Activated CD4-positive, alpha-beta T cell treated with anti-CD3 and anti-CD28 coated beads for 24 hours (primary cell): ENCODE measurements at regions not wholly inside any gene's neighbourhood (a gene's known extent, or its start where the extent isn't known, plus 50 kb on each side); places are given as distances from the start of the nearest gene placed in this dataset.

Source experiments
- DNase-seq, 2 donors: peaks; one replicate each; pipeline ENCODE4 v3.0.0-alpha.2; 2020; ENCODE audit warnings: low read depth in 2 of 2

DNA sequence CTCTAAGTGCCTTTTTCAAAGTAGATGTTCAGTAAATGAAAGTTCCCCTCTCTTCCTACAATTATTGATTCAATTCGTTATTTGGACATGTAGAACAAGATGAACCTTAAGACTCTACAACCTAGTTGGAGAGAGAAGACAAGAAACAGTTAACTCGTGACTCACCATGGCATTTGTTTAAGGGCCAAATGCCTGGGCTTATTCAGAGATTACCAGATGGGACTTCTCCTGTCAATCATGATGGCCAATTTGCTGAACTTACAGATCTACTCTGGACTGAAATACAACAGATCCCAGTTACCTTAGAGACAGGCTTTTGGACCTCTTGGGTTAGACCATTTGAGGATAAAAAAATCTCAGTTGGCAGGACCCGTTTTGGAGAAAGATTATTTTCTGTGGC lies 93.5 kb downstream of the C1orf94 start:
- no peak for DNase-seq

DNA sequence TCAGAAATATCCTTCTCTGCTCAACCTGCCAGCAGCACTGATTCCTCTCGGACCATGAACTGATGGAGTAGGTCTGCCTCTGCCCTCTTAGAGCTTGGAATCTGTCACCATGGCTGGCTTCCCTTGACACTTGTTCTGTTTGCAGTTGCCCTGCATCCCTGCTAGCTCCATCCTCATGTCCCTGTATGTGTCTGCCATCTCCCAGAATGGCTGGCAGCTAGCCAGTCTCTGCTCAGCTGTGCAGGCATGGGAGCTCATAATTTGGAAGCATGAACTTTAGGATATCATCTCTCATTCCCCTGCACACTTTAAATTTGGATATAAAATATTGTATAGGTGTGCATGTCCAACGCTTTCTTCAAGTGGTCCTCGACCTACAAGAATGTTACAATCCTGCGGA lies 95.4 kb downstream of the C1orf94 start:
- no peak for DNase-seq

DNA sequence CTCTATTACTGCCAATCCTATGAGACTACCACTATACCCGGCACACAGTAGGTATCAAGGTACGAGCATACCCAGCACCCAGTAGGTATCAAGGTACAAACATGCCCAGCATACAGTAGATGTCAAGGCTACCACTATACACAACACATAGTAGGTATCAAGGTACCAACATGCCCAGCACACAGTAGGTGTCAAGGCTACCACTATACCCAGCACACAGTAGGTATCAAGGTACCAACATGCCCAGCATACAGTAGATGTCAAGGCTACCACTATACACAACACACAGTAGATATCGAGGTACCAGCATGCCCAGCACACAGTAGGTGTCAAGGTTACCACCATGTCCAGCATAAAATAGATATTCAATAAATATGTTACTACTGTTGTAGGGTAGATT lies 98.4 kb downstream of the C1orf94 start:
- no peak for DNase-seq

DNA sequence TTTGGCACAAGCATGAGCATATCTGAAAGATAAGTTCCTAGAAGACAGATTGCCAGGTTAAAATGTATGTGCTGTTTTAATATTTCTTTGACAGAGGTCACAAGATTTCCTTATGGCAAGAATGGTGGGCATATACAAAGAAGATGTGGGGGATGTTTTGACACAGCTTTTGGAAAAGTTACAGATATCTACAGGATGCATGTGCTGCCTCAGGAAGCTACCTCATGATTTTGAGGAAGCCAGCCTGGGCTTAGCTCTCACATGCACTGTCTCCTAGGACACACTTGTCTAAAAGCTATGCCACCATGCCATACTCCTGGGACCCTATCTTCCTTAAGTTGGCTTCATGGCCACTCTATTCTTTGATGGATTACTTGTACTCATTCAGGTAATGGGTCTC lies 99.9 kb downstream of the C1orf94 start:
- DNase-seq, result no peak

DNA sequence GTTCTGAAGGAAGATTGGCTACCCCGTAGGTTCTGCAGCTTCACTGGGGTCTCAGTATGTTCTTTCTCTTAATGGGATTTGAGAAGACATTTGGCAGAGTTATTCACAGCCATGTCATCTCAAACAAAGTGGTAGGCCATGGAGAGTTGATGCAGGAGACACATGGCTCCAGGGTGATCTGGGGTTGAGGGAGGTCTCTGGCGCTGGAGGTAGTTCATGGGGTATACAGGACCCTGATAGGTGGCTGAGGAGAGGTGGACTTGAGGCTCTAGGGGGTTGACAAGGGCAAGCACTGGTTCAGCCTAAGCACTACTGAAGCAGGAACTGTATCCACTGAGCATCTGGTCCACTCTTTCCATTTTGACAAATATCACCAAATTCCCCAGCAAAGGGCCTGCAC lies 100.4 kb downstream of the C1orf94 start:
- no peak for DNase-seq

DNA sequence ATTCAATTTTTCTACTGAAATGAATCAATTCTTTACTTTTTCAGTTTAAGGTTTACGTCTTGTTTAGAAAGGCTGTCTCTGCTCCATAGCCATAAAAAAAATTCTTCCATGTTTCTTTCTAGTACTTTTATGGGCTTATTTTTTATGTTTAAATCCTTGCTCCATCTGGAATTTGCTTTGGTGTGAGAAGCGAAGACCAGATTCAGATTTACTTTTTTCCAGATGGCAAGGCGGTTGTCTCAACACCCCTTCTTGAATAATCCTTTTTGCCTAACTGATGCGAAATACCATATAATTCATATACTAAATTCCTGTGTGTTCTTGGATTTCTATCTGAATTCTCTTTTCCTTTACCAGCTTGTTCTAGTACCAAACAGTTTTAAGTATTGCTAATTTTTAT lies 101.5 kb downstream of the C1orf94 start:
- no peak for DNase-seq

DNA sequence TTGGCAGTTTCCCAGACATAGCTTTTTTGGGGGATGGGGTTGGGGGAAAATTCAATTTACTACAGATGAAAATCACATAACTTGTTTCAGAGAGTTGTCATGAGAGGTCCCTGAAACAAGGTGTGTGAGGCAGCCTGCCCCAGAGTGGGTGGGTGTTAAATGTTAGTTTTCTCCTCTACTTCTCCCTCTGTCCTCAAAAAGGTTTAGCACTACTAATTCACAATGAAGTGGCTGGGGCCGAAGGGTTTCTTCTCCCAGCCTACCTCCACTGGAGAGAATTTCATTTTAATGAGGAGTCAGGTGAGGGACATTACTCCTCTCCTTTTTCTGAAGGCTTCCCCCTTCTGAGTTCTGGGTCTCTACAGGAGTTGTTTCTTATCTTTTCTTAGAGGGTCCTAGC lies 103.3 kb downstream of the C1orf94 start:
- no peak for DNase-seq

DNA sequence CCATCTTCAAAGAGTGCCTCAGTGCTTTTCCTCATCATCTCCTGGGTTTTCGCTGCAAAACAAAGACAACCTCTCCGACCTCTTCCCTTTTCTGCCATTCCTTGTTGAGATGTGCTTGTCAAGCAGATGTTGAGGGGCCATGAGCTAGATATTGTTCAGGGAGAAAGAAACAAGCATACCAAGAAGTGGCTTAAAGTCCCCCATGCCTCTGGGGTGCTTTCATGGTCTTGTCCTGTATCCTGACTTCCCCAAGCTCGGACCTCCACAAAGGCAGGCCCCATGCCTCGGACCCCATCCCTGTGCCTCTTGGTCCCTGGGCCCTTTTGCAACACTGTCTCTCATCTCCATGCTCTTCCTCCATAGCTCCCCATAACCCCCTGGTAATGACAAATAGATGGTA lies 103.8 kb downstream of the C1orf94 start:
- no peak for DNase-seq

DNA sequence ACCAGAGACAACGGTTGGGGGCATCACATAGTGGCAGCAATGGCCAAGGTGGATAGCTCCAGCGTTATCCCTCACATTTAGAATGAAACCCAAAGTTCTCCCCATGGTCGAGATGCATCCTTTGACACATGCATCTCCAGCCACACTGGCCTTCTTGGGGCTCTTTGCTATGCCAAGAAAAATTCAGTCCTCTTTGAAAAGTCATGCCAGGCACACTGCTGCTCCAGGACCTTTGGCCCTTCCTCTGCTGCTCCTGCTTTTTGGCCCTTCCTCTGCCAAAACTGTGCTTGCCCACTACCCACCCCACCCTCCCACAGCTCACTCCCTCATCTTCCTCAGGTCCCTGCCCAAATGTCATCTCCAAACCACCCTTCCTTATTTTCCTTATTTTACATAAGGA lies 106.4 kb downstream of the C1orf94 start:
- DNase-seq, result no peak

DNA sequence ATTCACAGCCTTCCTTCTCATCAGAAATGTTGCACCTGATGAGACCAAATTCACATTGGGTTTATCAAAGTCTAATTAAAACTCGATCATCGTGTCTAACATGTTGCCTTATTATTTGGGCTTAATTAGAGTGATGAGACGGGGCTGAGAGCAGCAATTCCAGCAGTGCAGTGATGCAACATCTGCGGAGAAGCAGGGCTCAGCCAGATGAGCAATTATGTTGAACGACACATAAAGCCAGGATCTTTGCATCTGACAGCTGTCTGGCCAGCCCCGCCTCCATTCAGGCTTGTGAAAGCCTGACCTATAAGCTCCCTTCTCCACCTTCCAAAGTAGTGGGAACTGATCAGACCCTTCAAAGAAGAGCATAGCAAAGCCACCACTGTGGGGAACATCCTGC lies 109.8 kb downstream of the C1orf94 start:
- DNase-seq, result no peak

DNA sequence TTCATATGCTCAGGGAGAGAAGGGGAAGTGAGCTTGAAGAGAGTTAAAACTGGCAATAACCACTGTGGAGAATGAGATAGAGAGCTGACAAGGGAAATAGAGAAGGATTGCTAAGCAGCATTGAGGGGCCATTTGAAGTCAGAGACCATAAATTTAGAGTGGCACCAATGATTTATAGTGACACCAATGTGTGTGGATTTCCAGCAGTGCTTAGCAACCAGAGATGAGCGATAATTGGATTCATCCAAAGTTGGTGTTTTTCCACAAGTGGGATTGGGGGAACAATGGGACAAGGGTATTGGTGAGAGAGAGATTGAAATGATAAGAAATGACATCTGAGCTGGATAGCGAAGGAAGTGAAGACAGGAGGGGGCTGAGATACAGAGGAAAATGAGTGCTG lies 114.1 kb downstream of the C1orf94 start:
- no peak for DNase-seq

DNA sequence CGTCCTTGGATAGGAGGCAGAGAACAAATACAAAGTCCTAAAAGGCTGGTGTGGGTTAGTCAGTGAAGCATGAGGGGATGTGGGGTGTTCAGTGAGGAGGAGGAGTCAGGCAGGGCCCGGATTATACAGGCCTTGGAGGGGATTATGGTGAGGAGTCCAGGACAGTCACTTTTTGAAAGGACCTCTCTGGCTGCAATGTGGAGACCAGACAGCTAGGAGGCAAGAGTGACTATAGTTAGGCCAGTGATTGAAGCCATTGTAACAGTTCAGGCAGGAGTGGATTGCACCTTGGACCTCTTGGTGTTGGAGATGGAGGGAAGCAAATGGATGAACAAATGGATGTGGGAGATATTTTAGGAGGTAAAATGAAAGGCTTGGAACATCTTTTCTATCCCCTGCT lies 115.8 kb downstream of the C1orf94 start:
- DNase-seq, result no peak

DNA sequence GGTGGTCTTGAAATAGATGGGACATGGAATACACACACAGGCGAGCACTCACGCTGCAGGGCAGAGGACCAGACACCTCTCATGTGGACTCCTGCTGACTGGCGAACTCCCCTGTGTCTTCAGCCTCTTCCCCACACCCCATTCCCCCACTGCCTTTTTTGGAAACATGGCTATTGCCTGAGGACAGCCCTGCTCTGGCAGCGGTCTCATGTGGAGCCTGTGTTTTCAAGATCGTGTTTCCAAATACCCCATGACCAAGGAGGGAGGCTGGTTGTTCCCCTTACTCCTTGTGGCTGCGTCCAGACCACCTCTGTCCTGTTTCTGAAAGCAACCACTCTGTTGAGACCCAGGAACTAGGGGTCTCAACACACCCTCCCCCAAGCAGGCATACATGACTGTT lies 119.4 kb downstream of the C1orf94 start:
- DNase-seq, result no peak

DNA sequence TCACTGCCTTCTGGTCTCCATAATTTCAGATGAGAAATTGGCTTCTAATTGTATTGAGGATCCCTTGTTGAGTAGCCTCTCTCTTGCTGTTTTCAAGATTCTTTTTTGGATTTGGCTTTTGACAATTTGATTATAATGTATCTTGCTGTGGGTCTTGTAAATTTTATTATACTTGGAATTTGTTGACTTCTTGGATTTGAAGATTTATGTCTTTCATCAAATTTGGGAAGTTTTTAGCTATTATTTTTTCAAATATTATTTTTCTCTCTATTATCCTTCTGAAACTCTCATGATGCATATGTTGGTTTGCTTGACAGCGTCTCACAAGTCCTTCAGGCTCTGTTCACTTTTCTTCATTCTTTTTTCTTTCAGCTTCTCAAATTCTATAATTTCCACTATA lies 126.1 kb downstream of the C1orf94 start:
- no peak for DNase-seq

DNA sequence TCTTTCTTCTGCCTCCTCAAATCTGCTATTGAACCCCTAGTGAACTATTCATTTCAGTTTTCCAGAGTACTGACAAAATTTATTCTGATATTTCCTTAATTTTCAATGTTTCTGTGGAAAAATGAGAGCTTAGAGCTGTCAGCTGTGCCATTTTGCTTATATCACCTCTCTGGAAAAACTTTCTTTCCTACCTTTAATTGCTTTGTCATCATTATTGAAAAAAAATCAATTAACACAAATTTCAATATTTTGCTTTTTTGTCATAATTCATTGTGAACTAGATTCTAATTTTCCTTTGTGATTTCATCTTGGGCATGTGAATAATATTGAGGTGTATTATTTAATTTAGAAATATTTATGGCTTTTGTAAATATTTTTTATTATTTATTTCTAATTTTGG lies 126.5 kb downstream of the C1orf94 start:
- DNase-seq, result no peak

DNA sequence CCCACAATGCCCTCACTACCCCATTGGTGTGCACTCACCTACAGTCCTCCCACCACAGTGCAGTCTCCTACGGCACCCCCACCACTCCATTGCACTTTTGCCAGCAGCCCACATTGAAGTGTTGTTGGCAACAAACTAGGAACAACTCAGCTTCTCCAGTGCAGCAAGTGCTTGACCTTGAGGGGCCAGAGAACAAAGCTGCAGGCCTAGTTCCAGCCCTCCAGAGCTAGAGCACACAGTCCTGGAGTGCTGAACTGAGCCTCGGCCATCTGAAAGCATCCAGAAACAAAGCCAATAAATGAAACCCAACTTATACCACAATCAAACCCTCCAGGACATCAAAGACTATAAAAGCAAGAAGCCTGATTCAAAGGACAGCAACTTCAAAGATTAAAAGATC lies 129.9 kb downstream of the C1orf94 start:
- DNase-seq, result no peak

DNA sequence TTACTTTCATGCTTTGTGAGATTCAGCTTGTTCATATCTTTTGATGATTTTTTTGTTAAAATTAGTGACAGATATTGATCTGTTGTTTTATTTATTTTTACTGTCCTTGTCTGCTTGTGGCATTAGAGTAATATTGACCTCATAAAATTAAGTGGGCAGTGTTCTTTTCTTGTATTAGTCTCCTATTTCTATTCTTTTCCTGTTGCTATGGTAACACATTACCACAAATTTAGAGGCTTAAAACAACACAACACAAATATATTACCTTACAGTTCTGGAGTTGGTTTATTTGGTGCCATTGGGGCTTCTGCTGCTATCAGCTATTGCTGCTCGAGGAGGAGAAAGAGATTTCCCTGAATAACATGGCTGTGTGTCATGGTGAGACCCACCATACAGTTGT lies 135.7 kb downstream of the C1orf94 start:
- DNase-seq, result no peak

DNA sequence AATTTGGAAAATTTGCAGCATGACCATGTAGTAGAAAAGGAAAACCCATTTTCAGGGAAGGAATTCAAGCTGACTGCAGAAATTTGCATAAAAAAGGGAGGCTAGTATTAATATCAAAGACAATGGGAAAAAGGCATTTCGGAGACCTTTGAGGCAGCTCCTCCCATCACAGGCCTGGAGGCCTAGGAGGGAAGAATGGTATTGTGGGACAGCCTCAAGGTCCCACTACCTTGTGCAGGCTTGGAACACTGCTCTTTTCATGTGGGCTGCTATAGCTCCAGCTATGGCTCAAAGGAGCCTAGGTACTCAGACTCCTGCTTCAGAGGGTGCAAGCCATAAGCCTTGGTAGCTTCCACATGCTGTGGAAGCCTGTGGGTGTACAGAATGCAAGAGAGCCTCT lies 139.3 kb downstream of the C1orf94 start:
- DNase-seq, result no peak

DNA sequence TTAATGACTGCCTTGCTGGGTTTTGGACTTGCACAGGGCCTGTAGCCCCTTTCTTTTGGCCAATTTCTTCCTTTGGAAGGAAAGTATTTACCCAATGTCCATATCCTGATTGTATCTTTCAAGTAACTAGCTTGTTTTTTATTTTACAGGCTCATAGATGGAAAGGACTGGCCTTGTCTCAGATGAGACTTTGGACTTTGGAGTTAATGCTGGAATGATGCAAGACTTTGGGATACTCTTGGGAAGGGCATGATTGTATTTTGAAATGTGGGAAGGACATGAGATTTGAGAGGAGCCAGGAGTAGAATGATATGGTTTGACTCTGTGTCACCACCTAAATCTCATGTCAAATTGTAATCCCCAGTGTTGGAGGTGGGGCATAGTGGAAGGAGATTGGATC lies 140.1 kb downstream of the C1orf94 start:
- DNase-seq, result no peak

DNA sequence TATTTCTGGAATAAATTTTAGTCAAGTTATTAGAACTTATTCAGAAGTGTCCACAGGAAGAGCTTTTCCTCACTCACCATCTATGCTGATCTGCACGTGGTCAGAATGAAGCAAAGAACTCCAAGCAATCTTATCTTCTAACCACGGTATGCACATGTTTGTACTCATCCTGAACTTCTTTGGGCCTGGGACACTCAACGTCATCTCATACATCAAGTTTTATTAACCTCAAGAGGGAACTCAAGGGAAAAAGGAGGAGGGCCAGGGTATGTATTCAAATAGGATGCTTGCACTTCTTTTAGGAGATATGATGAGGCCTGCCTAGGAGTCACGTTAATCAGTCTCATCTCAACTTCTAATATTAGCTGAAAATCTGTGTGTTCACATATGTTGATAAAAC lies 142.5 kb downstream of the C1orf94 start:
- no peak for DNase-seq

DNA sequence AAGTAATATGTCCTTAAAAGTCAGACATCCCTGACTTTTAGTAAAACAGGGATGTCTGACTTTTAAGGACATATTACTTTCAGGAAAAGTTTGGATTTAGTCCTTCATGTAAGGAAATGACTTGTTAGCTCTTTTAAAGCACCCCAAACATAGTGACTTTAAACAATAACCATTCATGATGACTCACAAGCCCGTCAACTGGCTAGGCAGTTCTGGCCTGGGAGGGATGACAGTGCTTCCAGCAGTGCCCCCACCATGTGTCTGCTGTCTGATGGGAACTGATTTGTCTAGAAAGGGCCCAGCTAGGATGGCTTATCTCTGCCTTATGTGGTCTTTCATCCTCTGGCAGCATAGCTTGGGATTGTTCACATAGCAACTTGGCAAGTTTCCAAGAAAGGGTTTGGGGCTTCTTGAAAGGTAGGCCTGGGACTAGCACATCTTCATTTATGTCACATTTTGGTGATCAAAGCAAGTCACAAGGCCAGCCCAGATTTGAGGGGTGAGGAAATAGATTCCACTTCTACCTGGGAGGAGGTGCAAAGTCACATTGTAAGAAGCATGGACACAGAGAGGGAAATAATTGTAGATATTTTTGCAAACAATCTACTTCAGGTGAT lies 143.5 kb downstream of the C1orf94 start:
- DNase-seq, result no peak

DNA sequence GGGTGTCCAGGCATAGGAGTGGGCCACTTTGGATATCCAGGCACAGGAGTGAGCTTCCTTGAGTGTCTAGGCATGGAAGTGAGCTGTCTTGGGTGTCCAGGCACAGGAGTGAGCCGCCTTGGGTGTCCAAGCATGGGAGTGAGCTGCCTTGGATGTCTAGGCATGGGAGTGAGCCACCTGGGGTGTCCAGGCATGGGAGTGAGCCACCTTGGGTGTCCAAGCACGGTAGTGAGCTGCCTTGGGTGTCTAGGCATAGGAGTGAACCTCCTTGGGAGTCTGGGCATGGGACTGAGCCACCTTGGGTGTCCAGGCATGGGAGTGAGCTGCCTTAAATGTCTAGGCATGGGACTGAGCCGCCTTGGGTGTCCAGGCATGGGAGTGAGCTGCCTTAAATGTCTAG lies 146.3 kb downstream of the C1orf94 start:
- no peak for DNase-seq

DNA sequence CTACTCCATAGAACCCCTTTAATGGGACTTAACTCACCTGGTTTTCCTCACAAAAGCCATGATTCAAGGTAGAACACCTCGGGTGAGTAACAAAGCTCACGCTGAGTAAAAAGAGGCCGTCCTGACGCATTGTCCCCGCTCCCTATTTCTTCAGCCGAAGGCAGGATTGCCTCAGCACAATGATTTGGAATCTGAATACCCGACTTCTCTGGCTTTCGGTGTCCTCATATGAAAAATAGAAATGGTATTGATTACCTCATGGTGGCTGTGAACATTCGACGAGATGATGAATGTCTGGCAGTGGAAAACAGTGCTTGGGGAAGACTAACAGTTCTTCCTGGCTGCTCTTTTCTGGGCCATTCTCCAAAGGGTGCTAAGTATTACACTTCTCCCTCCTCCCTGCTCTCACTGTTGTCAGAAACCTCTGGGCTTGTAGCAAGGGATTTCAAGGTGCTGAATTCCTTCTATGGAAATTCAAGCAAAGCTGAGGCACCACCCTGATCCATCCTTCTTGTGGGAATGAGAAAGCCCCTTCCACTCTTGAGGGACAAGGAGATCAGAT lies 148.3 kb downstream of the C1orf94 start:
- DNase-seq, result no peak

DNA sequence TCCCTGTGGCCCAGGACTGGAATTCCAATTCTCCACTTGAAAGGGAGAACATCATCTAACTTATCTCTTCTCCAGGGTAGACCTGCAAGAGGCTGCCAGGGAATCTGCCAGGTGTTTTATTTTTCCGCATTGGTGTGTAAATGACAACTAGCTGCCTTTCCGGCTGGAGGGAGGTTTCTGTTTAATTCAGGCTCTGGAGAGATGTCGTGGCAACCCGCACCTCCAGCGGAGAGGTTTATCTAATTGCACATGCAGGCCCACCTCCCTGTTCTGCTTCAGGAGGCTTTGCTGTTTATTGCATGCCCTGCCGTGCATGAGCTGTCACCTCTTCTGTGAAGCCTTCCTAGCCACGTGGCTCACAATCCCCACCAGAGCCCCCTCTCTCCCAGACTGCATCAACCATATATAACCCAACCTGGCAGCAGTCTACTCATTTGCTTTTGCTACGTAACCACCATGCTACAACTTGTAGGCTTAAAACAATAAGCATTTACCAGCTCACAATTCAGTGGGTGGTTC lies 151.6 kb downstream of the C1orf94 start:
- DNase-seq, result no peak
